Endometrium (tissue), 2 donors: ENCODE measurements at regions not wholly inside any gene's neighbourhood (a gene's known extent, or its start where the extent isn't known, plus 50 kb on each side); places are given as distances from the start of the nearest gene placed in this dataset.
"Not testable (repeated sequence)": the region's sequence is repeated elsewhere in the genome, so short reads cannot be mapped to it uniquely, and the experiment has no call there.

Experiments
- FAIRE-seq: peaks from 2 replicates; lab custom pipeline; 2012; peaks lifted over from hg19 to GRCh38; lab: Jason Lieb, UNC
- donor health status: control.
- donor health status: control.

DNA sequence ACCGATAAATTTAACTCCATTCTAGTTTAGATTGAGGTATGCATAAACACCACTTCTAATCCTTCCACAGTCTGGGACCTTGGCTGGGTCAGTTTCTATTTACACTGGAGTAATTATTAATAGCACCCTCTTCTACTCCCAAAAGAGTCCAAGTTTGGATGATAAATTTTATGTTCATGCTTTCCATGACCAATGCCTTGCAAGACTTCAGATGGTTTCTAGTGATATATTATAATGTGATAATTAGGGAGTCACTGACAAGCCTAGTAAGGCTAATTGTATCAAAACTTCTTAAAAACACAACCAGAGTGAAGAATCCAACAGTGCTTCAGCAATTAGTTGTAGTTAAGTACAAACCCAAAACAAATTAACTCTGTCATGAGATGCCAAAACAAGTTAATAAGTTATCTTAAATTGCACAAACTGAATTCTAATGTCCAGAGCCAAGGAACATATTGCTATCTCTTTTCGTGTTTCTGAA lies 489.6 kb downstream of the TTLL7 start:
- peak; percentile 97 for FAIRE-seq

DNA sequence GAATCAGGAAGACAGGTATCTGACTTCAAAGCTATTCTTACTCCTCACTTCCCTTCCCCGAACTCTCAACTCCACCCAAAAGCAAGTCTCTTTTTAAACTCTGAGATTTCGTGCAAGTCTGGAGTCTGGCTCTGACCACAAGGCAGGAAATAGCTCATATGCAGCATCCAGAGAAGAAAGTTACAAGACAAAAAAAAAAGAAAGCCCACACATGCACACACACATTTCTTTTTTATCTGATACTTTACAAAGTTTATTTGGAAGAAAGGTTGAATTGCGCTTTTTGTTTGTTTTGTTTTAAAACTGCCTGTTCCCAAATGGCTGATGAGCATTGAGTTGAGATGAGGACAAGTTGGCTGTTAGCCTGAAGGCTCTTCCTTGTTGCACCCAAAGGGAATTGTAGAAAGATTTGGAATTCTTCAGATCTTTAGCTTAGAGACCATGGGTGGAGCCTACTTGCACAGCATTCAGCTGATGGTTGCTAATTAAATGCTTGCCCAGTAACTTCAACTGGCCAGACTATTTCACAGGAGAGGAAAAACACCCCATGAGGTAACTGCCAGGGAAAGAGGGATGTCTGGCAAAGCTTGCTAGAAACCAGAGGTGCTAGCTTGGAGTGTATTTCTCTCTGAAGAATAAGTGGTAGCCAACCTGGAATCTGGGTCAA lies 490.3 kb downstream of the TTLL7 start:
- peak; percentile 90 for FAIRE-seq

GRCh38 chr1:83505148-83505547 lies 493.8 kb downstream of the TTLL7 start:
- FAIRE-seq: no peak

GRCh38 chr1:83503153-83503552 lies 495.8 kb downstream of the TTLL7 start:
- FAIRE-seq: no peak

DNA sequence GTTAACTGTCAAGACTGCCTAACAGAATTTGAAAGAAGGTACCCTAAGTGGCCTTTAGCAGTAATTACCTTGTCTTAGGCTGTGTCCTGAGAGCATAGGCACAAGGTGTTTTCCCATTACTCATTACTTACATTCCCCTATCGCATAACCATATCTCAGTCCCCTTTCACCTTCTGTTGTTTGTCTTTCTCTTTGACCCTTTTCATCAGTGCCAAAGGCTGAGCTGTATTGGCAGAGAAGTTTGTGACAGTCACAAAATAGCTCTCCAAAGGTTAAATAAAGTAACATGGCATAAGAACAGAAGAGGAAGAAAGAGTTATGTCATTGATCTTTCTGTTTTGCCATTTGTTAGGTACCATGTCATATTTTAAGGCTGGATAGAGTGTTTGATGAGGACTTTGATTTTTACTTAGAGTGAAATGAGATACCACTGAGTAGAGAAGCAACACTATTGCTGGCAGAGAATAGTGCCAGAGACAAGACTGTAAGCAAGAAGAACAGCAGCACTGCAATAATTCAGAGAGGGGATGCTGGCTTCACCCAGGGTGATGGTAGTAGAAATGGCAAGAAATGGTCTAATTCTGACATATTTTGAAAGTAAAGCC lies 497.8 kb downstream of the TTLL7 start:
- no peak for FAIRE-seq

DNA sequence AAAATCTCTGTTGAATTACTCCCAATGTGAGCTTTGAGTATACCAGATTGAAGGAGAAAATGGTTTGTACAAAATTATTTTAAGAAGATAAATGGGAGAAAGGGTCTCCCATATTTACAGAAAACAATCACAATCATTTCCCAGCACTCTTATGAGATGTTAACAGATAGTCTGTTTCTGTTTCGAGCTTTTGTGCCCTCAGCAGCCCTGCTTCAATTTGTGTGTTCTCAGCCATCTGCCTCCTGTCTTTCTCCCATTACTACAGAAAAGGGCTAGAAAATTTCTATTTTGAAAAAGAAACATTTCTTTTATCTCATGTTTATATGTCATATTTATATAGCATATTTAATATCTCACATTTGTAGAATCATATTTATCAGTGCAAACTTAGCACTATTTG lies 498.4 kb downstream of the TTLL7 start:
- FAIRE-seq: no peak

GRCh38 chr1:83499998-83500397 lies 498.9 kb downstream of the TTLL7 start:
- FAIRE-seq: no peak

DNA sequence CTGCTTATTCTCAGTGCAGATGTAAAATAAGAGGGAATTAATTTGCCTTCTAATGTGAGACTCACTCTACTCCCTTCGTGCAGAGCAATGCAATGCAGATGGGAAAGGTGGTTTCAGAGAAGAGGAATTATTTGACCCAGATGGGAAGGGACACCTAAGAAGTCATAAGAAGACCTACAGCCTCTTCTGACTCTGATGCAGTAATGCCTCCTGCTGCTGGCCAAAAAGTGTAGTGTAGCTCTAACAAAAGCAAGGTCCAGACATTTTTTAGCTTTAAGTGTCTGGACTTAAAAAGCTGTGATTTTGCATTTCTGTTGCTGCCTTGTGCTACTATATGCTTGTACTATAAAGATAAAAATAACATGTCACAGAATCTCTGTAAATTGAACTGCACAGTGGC lies 501.4 kb downstream of the TTLL7 start:
- FAIRE-seq: no peak

GRCh38 chr1:83495560-83495959 lies 503.4 kb downstream of the TTLL7 start:
- no peak for FAIRE-seq

- no peak for FAIRE-seq
Observed at GRCh38 chr1:83493633-83494032, 505.3 kb downstream of the TTLL7 start.

- FAIRE-seq: no peak
Observed at GRCh38 chr1:83491930-83492329, 507.0 kb downstream of the TTLL7 start.

DNA sequence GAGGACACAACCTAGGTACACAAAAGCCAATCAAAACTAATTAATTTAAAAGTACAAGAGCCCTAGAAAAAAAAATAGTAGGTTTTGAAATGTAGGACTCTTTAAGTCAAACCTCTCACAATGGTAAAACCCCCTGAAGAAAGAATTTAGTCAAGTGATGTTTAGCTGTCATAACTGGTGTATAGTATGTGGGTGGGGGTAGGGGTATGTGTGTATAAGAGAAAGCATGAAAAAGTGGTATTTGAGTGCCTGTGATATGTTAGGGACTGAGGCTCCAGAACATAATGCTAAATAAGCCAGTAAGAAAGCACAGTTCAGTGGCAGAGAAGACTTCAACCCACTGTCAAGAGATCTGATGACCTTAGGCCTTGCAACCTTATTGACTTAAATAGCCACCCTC lies 507.9 kb downstream of the TTLL7 start:
- no peak for FAIRE-seq

GRCh38 chr1:83488105-83488504 lies 510.8 kb downstream of the TTLL7 start:
- not testable (repeated sequence) for FAIRE-seq

- not testable (repeated sequence) for FAIRE-seq
Observed at GRCh38 chr1:83487460-83487859, 511.5 kb downstream of the TTLL7 start.

DNA sequence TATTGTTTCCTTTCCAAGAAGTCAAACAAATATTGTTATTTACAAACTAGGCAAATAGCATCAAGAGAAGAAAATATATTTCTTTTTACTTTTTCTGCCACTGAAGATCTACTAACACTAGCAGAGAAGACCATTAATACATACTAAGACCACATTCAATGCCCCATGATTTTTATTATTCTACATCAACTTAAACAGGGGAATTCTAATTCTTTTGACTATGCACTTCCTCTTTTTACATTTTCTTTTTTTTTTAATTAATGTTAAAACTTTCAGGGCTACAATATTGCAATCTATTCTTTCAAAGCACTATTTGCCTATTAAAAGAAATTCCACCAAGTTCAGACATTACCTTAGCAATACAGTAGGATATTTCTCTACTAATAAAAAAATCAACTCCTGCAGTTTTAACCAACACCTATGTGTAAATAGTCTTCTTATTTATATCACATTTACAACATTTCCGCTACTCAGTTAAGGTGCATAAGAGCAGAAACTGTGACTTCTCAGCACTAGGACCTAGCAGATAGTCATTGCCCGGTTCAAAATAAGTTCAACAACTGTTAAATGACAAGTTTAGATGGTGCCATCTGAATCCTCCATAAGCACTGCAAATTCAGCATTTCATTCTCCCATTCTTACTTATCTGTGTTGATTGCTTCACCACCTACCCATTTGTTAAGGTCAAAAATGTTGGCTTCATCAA lies 513.5 kb downstream of the TTLL7 start:
- FAIRE-seq: not testable (repeated sequence)

GRCh38 chr1:83481284-83481683 lies 517.6 kb downstream of the TTLL7 start:
- FAIRE-seq: not testable (repeated sequence)

GRCh38 chr1:83479591-83480239 lies 519.2 kb downstream of the TTLL7 start:
- not testable (repeated sequence) for FAIRE-seq

GRCh38 chr1:83478127-83478526 lies 520.8 kb downstream of the TTLL7 start:
- not testable (repeated sequence) for FAIRE-seq

GRCh38 chr1:83476518-83476917 lies 522.4 kb downstream of the TTLL7 start:
- FAIRE-seq: not testable (repeated sequence)

DNA sequence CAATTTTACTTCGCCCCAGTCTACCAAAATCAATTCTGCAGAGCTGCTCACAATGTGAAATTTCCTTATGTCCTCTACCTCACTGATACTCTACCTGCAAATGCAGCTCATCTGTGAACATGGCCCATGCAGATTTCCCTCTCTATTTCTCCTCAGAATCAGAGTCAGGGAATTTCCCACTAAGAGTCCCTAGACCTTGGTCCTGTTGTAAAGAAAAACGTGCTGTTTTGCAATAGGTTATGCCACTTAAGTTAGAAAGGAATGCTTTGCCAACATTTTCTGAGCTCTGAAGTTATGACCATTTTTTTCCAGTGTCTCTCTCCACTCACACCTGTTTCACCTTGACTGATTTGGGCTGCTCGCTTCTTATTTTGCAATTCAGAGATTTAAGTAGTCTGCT lies 524.0 kb downstream of the TTLL7 start:
- not testable (repeated sequence) for FAIRE-seq

DNA sequence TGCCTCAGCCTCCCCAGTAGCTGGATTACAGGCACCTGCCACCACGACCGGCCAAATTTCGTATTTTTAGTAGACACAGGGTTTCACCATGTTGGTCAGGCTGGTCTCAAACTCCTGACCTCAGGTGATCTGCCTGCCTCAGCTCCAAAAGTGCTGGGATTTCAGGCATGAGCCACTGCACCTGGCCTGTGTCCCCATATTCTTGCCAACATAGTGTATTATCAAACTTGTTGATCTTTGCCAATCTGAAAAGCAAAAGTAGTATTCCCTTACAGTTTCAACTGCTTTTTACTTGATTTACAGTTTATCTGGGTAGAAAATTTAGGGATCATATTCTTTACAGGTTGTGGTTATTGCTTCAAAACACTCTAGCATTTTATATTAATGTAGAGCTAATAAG lies 524.9 kb downstream of the TTLL7 start:
- not testable (repeated sequence) for FAIRE-seq

- FAIRE-seq: not testable (repeated sequence)
Observed at GRCh38 chr1:83472066-83472465, 526.9 kb downstream of the TTLL7 start.

GRCh38 chr1:83471272-83471671 lies 527.7 kb downstream of the TTLL7 start:
- not testable (repeated sequence) for FAIRE-seq
